ENCODE measurements at regions not wholly inside any gene's neighbourhood (a gene's known extent, or its start where the extent isn't known, plus 50 kb on each side); places are given as distances from the start of the nearest gene placed in this dataset.

- Histone ChIP-seq H3K14ac (ENCODE audit: low read length) (no peak overlapping the region), H2BK120ac (ENCODE audit: insufficient read depth, low read length, poor library complexity) (no peak overlapping the region), H3K23ac (ENCODE audit: low read length) (no peak overlapping the region), H3K18ac (ENCODE audit: low read length) (no peak overlapping the region), H4K12ac (ENCODE audit: low read depth, low read length) (no peak overlapping the region), H3K9me3 (ENCODE audit: insufficient read depth, low read depth, low read length) (peaks cover 7% of the 10 kb centered on the region), H2AK5ac (ENCODE audit: low read length) (no peak overlapping the region), H2AFZ (ENCODE audit: insufficient read depth, low read length, poor library complexity) (no peak overlapping the region), H2BK12ac (ENCODE audit: low read length) (no peak overlapping the region), H3K9ac (ENCODE audit: low read length) (no peak overlapping the region), H3K4ac (ENCODE audit: low read depth, low read length) (no peak overlapping the region), H4K91ac (ENCODE audit: low read depth, low read length) (no peak overlapping the region), H3K4me2 (ENCODE audit: low read length) (no peak overlapping the region), H3K4me3 (ENCODE audit: low read depth, low read length) (no peak overlapping the region), H2BK5ac (ENCODE audit: low read depth, low read length, poor library complexity) (no peak overlapping the region), H3K79me1 (ENCODE audit: low read length) (no peaks in the 10 kb centered on the region), H3K4me1 (ENCODE audit: control insufficient read depth in 1 of 2, insufficient read depth in 2 of 2, low read length in 2 of 2) (no peaks in the 10 kb centered on the region), H3K27ac (ENCODE audit: low read depth, low read length) (no peak overlapping the region), H3K79me2 (ENCODE audit: control insufficient read depth, insufficient read depth, low read length, poor library complexity) (no peaks in the 10 kb centered on the region), H3K27me3 (ENCODE audit: insufficient read depth, low read length) (no peaks in the 10 kb centered on the region), H4K8ac (ENCODE audit: low read depth, low read length) (no peak overlapping the region), H3K36me3 (ENCODE audit: control insufficient read depth in 1 of 2, insufficient read depth in 2 of 2, low read length in 2 of 2) (no peaks in the 10 kb centered on the region)
- no peak for DNase-seq
- no CpG with 5 or more reads among the region's 3 CpGs for WGBS (ENCODE audit: extremely low coverage, insufficient coverage, insufficient read length)
Observed at GRCh38 chr9:23162789-23163188, 663.3 kb downstream of the ELAVL2 start.

GRCh38 chr9:23171479-23171878, 654.6 kb downstream of the ELAVL2 start:
- no peak overlapping the region for H3K14ac ChIP-seq (ENCODE audit: low read length)
- no peak overlapping the region for H4K12ac ChIP-seq (ENCODE audit: low read depth, low read length)
- H3K18ac ChIP-seq (ENCODE audit: low read length), result no peak overlapping the region
- no peaks in the 10 kb centered on the region for H3K36me3 ChIP-seq (ENCODE audit: control insufficient read depth in 1 of 2, insufficient read depth in 2 of 2, low read length in 2 of 2)
- no peak overlapping the region for H4K8ac ChIP-seq (ENCODE audit: low read depth, low read length)
- H3K4ac ChIP-seq (ENCODE audit: low read depth, low read length), result no peak overlapping the region
- no peaks in the 10 kb centered on the region for H3K4me1 ChIP-seq (ENCODE audit: control insufficient read depth in 1 of 2, insufficient read depth in 2 of 2, low read length in 2 of 2)
- H3K27ac ChIP-seq (ENCODE audit: low read depth, low read length), result no peak overlapping the region
- no peak overlapping the region for H4K91ac ChIP-seq (ENCODE audit: low read depth, low read length)
- no peak overlapping the region for H3K4me3 ChIP-seq (ENCODE audit: low read depth, low read length)
- no peaks in the 10 kb centered on the region for H3K79me2 ChIP-seq (ENCODE audit: control insufficient read depth, insufficient read depth, low read length, poor library complexity)
- no peaks in the 10 kb centered on the region for H3K79me1 ChIP-seq (ENCODE audit: low read length)
- no peak overlapping the region for H2BK5ac ChIP-seq (ENCODE audit: low read depth, low read length, poor library complexity)
- DNase-seq, result no peak
- H2AFZ ChIP-seq (ENCODE audit: insufficient read depth, low read length, poor library complexity), result no peak overlapping the region
- no peak overlapping the region for H3K4me2 ChIP-seq (ENCODE audit: low read length)
- H3K27me3 ChIP-seq (ENCODE audit: insufficient read depth, low read length), result no peaks in the 10 kb centered on the region
- H2AK5ac ChIP-seq (ENCODE audit: low read length), result no peak overlapping the region
- H3K9ac ChIP-seq (ENCODE audit: low read length), result no peak overlapping the region
- H2BK12ac ChIP-seq (ENCODE audit: low read length), result no peak overlapping the region
- peaks cover 1% of the 10 kb centered on the region for H3K9me3 ChIP-seq (ENCODE audit: insufficient read depth, low read depth, low read length)
- no peak overlapping the region for H3K23ac ChIP-seq (ENCODE audit: low read length)
- no peak overlapping the region for H2BK120ac ChIP-seq (ENCODE audit: insufficient read depth, low read length, poor library complexity)

GRCh38 chr9:23172206-23172605, 653.8 kb downstream of the ELAVL2 start:
- H3K79me2 ChIP-seq (ENCODE audit: control insufficient read depth, insufficient read depth, low read length, poor library complexity), result no peaks in the 10 kb centered on the region
- H3K4ac ChIP-seq (ENCODE audit: low read depth, low read length), result no peak overlapping the region
- no peak overlapping the region for H4K12ac ChIP-seq (ENCODE audit: low read depth, low read length)
- no peaks in the 10 kb centered on the region for H3K79me1 ChIP-seq (ENCODE audit: low read length)
- H3K9me3 ChIP-seq (ENCODE audit: insufficient read depth, low read depth, low read length), result peaks cover 1% of the 10 kb centered on the region
- no peak overlapping the region for H4K91ac ChIP-seq (ENCODE audit: low read depth, low read length)
- H3K4me3 ChIP-seq (ENCODE audit: low read depth, low read length), result no peak overlapping the region
- H2AFZ ChIP-seq (ENCODE audit: insufficient read depth, low read length, poor library complexity), result no peak overlapping the region
- no peak overlapping the region for H2BK12ac ChIP-seq (ENCODE audit: low read length)
- no peak for DNase-seq
- no peaks in the 10 kb centered on the region for H3K4me1 ChIP-seq (ENCODE audit: control insufficient read depth in 1 of 2, insufficient read depth in 2 of 2, low read length in 2 of 2)
- H3K9ac ChIP-seq (ENCODE audit: low read length), result no peak overlapping the region
- no peak overlapping the region for H3K27ac ChIP-seq (ENCODE audit: low read depth, low read length)
- H4K8ac ChIP-seq (ENCODE audit: low read depth, low read length), result no peak overlapping the region
- H2AK5ac ChIP-seq (ENCODE audit: low read length), result no peak overlapping the region
- no peaks in the 10 kb centered on the region for H3K36me3 ChIP-seq (ENCODE audit: control insufficient read depth in 1 of 2, insufficient read depth in 2 of 2, low read length in 2 of 2)
- WGBS (ENCODE audit: extremely low coverage, insufficient coverage, insufficient read length), result no CpG with 5 or more reads among the region's 4 CpGs
- H3K18ac ChIP-seq (ENCODE audit: low read length), result no peak overlapping the region
- H3K23ac ChIP-seq (ENCODE audit: low read length), result no peak overlapping the region
- no peaks in the 10 kb centered on the region for H3K27me3 ChIP-seq (ENCODE audit: insufficient read depth, low read length)
- H3K4me2 ChIP-seq (ENCODE audit: low read length), result no peak overlapping the region
- H3K14ac ChIP-seq (ENCODE audit: low read length), result no peak overlapping the region
- H2BK120ac ChIP-seq (ENCODE audit: insufficient read depth, low read length, poor library complexity), result no peak overlapping the region
- no peak overlapping the region for H2BK5ac ChIP-seq (ENCODE audit: low read depth, low read length, poor library complexity)

- peaks cover 1% of the 10 kb centered on the region for H3K9me3 ChIP-seq (ENCODE audit: insufficient read depth, low read depth, low read length)
- H3K4me2 ChIP-seq (ENCODE audit: low read length), result no peak overlapping the region
- H3K79me1 ChIP-seq (ENCODE audit: low read length), result no peaks in the 10 kb centered on the region
- no peak overlapping the region for H2BK120ac ChIP-seq (ENCODE audit: insufficient read depth, low read length, poor library complexity)
- H2AK5ac ChIP-seq (ENCODE audit: low read length), result no peak overlapping the region
- no peak overlapping the region for H4K12ac ChIP-seq (ENCODE audit: low read depth, low read length)
- WGBS (ENCODE audit: extremely low coverage, insufficient coverage, insufficient read length), result no CpG with 5 or more reads among the region's 6 CpGs
- H3K4ac ChIP-seq (ENCODE audit: low read depth, low read length), result no peak overlapping the region
- no peak overlapping the region for H3K14ac ChIP-seq (ENCODE audit: low read length)
- H4K8ac ChIP-seq (ENCODE audit: low read depth, low read length), result no peak overlapping the region
- no peak overlapping the region for H3K4me3 ChIP-seq (ENCODE audit: low read depth, low read length)
- H2BK12ac ChIP-seq (ENCODE audit: low read length), result no peak overlapping the region
- H4K91ac ChIP-seq (ENCODE audit: low read depth, low read length), result no peak overlapping the region
- H3K23ac ChIP-seq (ENCODE audit: low read length), result no peak overlapping the region
- H3K36me3 ChIP-seq (ENCODE audit: control insufficient read depth in 1 of 2, insufficient read depth in 2 of 2, low read length in 2 of 2), result no peaks in the 10 kb centered on the region
- H3K79me2 ChIP-seq (ENCODE audit: control insufficient read depth, insufficient read depth, low read length, poor library complexity), result no peaks in the 10 kb centered on the region
- H3K18ac ChIP-seq (ENCODE audit: low read length), result no peak overlapping the region
- no peak for DNase-seq
- H2AFZ ChIP-seq (ENCODE audit: insufficient read depth, low read length, poor library complexity), result no peak overlapping the region
- no peak overlapping the region for H3K27ac ChIP-seq (ENCODE audit: low read depth, low read length)
- H3K4me1 ChIP-seq (ENCODE audit: control insufficient read depth in 1 of 2, insufficient read depth in 2 of 2, low read length in 2 of 2), result no peaks in the 10 kb centered on the region
- no peak overlapping the region for H2BK5ac ChIP-seq (ENCODE audit: low read depth, low read length, poor library complexity)
- no peaks in the 10 kb centered on the region for H3K27me3 ChIP-seq (ENCODE audit: insufficient read depth, low read length)
- H3K9ac ChIP-seq (ENCODE audit: low read length), result no peak overlapping the region
Observed at GRCh38 chr9:23172979-23173637, 652.9 kb downstream of the ELAVL2 start.
